ENCODE measurements at regions not wholly inside any gene's neighbourhood (a gene's known extent, or its start where the extent isn't known, plus 50 kb on each side); places are given as distances from the start of the nearest gene placed in this dataset.
A peak's percentile ranks its signal among the peaks of the same experiment; 100 is the strongest.
"Not testable (repeated sequence)": the region's sequence is repeated elsewhere in the genome, so short reads cannot be mapped to it uniquely, and the experiment has no call there.

GRCh38 chr2:183533021-183533420, 408.8 kb downstream of the NUP35 start:
- DNase-seq (ENCODE audit: low spot score): no peak

GRCh38 chr2:183536290-183536689, 412.0 kb downstream of the NUP35 start:
- no peak for DNase-seq (ENCODE audit: low spot score)

DNA sequence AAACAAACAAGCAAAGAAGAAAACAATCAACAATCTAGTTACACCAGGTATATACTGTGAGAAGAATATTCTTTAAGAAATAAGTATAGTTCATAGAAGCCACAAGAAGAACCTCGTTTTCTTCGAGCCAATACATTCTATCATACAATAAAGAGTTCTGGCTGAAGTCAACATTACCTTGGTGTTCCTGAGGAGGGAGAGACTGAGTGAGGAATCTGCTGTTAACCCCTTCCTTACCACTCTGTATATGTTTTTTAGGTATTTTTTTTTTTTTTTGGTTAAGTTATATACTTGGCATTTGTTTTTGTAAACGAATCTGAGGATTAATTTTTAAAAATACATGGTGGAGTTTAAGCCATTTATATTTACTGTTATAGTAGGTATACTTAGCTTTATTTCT, 412.5 kb downstream of the NUP35 start:
- no peak for DNase-seq (ENCODE audit: low spot score)

DNA sequence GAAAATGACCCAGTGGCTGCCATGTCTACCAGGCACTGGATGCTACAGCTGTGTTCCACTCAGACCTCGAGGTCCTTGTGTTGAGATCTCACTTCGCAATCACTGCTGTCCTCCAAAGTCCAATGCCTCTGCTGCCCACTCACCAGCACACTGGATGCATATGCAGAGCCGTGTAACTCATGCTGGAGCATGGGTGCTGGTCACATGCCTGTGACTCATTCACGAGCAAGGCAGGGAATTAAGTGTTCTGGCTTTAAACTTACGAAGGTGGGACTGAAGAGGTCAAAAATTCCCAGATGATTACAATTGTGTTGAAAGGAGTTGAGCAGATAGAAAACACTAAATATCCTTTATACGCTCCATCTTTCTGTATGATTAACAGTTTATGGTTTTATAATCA, 417.5 kb downstream of the NUP35 start:
- peak; percentile 51 for DNase-seq (ENCODE audit: low spot score)

GRCh38 chr2:183542606-183543005, 418.4 kb downstream of the NUP35 start:
- no peak for DNase-seq (ENCODE audit: low spot score)

GRCh38 chr2:183543222-183543621, 419.0 kb downstream of the NUP35 start:
- no peak for DNase-seq (ENCODE audit: low spot score)

GRCh38 chr2:183543731-183544130, 419.5 kb downstream of the NUP35 start:
- no peak for DNase-seq (ENCODE audit: low spot score)

DNA sequence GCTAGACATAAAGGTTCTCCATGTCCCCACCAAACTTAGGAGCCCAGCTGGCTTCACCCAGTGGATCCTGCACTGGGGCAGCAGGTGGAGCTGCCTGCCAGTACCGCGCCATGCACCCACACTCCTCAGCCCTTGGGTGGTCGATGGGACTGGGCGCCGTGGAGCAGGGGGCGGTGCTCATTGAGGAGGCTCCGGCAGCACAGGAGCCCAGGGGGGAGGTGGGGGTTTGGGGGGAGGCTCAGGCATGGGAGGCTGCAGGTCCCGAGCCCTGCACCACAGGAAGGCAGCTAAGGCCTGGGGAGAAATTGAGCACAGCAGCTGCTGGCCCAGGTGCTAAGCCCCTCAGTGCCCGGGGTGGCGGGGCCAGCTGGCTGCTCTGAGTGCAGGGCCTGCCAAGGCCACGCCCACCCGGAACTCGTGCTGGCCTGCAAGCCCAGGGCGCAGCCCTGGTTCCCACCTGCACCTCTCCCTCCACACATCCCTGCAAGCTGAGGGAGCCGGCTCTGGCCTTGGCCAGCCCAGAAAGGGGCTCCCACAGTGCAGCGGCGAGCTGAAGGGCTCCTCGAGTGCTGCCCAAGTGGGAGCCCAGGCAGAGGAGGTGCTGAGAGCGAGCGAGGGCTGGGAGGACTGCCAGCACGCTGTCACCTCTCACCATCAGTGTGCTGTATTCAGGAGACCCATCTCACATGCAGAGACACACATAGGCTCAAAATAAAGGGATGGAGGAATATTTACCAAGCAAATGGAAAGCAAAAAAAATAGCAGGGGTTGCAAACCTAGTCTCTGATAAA, 422.5 kb downstream of the NUP35 start:
- not testable (repeated sequence) for DNase-seq (ENCODE audit: low spot score)

DNA sequence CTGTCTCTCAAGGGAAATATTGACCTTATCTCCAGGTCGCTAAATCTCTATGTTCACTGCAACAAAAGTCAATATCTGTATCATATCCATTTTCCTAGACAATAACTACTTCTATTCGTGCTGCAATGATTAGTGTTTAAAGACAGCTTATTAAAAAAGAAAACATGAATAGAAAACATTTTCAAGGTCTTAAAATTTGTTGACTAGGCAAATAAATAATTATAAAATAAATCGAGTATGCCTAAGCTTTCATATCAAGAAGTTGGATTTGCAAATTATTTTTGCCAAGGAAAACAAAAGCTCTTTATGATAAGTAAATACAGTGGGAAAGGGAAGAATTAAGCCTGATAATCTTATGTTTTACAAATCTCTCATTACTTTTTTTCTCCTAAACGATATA, 428.5 kb downstream of the NUP35 start:
- no peak for DNase-seq (ENCODE audit: low spot score)

GRCh38 chr2:183564726-183565125, 440.5 kb downstream of the NUP35 start:
- DNase-seq (ENCODE audit: low spot score): no peak

DNA sequence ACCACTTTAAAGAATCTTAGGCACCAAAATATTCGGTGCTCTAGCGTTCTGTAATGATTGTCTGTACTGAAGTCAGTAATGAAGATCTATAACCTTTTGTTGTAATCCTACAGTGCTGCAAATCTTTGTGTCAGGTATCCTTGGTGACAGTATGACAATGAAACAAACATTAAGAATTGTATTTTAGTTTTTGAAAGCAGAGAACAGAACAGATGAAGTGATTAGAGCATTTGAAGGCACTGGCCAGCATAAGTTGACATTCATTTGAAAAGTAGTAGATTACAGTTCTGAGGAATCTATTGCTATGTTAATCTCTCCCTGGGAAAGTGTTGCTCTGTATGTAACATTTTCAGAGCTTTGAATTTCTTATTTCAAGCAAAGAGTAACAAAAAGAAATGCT, 451.2 kb downstream of the NUP35 start:
- no peak for DNase-seq (ENCODE audit: low spot score)

GRCh38 chr2:183579686-183580085, 455.4 kb downstream of the NUP35 start:
- DNase-seq (ENCODE audit: low spot score): no peak

- no peak for DNase-seq (ENCODE audit: low spot score)
Measured at GRCh38 chr2:183592271-183592670, 468.0 kb downstream of the NUP35 start.

GRCh38 chr2:183594150-183594549, 469.9 kb downstream of the NUP35 start:
- no peak for DNase-seq (ENCODE audit: low spot score)

DNA sequence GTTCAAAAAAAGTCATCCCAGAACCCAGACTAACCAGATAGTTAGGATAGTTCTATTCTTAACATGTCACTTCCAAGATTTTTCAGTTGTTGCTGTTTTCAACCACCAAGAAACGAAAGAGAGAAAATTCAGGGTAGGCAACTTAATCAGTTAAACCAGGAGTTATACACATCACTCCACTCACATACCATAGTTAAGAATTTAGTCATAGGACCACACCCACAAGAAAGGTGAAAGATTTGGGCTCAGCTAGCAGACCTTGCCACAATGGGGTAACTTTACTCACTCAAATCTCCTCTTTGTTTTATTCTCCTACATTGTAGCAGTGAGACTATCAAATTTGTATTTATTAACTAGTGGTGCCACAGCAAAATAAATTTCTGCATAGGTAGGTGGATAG, 473.6 kb downstream of the NUP35 start:
- DNase-seq (ENCODE audit: low spot score): no peak

DNA sequence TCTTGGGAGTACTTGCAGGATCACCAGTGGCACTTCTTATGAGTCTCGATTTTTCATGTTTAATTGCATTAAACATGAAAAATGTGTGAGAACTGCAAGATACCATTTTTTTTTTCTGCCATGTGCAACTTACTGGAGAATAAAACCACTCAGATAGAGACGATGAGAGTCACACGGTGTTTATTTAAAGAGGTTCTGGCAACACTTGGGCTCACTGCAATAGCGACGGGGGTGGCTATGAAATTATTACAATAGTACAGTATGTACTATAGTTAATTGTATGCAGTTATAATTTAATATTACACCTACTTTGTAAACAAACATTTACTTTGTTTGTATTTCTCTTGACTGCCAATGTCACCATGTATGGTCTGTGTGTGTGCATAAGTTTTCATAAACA, 479.8 kb downstream of the NUP35 start:
- no peak for DNase-seq (ENCODE audit: low spot score)

- no peak for DNase-seq (ENCODE audit: low spot score)
Measured at GRCh38 chr2:183605440-183605839, 481.2 kb downstream of the NUP35 start.

- no peak for DNase-seq (ENCODE audit: low spot score)
Measured at GRCh38 chr2:183606022-183606717, 481.9 kb downstream of the NUP35 start.

DNA sequence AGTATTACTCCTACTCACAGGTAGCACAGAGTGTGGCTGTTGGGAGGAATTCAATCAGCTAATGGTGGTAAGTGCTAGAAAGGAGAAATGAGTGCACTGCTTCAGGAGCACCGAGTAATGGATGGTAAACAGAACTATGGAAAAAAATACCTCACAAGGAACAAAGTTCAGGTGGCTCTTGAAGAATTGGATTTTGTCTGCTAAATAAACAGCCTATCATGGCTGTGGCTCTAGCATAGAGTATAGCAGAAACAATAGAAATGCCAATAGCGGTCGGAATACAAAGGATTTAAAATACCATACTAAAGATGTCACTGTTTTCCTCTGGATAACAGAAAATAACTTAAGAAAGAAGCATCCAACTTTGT, 482.5 kb downstream of the NUP35 start:
- no peak for DNase-seq (ENCODE audit: low spot score)

- DNase-seq (ENCODE audit: low spot score): no peak
Measured at GRCh38 chr2:183607995-183608394, 483.8 kb downstream of the NUP35 start.

DNA sequence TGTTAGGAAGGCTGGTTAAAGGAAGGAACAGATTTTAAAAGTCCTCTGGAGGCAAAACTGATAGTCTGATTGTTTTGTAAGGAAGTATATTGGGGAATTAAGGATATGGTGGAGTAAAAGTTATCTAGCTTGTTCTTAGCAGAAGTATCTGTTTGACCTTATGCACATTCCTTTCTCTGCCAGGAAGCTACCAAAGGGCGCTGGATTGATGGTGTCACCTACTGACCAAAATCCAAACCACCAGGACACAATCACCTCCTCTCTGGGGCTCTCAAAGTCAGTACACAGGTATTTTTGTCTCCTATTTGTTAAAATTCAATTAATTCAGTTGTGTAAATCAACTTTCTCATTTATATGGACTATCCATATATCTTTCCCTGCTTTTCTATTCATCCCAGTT, 484.5 kb downstream of the NUP35 start:
- DNase-seq (ENCODE audit: low spot score): no peak

DNA sequence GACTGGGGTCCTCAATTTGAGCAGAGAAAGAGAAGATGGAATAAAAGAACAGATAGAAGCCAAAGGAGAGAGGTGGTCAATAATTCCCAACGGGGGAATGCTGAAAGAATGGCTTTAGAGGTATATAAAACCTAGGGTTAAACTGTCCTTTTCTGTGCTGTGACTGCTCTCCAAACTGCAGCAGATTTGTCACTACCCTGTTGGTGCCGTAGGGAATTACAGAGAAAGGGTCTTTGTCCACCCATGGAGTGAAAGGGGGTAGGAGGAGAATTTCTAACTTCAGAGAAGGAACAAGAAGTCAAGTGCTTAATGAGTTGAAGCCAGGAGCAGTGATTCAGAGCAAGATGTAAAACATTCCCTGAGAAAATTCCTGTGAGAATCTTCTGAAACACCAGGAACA, 486.5 kb downstream of the NUP35 start:
- DNase-seq (ENCODE audit: low spot score): no peak

DNA sequence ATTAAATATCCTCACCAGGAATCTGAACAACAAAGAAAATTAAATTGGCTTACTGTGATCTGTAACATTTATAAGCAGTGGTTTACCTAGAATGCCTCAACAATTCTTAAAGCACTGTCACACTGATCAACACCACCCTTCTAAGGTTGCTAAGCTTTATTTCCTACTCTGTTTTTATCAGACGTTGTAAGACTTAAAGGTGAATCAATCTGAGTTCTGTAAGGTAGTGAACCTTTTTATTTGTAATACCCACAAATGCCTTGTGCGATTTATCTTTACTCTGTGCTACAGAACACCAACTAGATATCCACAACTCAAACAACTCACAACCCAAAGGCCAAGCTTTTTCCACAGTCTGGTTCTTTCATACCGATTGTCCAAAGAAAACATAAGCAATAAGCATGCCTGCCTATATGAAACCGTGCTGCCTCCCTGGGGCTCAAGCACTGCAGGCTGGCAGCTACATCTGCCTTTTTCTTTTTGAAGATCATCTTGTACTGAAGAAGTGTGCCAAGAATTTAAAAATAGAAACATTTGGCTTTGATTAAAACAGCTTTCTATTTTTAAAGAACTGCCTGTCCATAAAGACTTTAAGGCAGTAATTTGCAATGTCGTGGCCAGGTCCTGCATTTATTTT, 490.7 kb downstream of the NUP35 start:
- DNase-seq (ENCODE audit: low spot score): no peak

Data from RKO (cell line).